Nephron (organoid): ENCODE measurements at regions not wholly inside any gene's neighbourhood (a gene's known extent, or its start where the extent isn't known, plus 50 kb on each side); places are given as distances from the start of the nearest gene placed in this dataset.
"Not testable (repeated sequence)": the region's sequence is repeated elsewhere in the genome, so short reads cannot be mapped to it uniquely, and the experiment has no call there.

Experiments used
- H3K27ac Mint-ChIP-seq, 3 experiments: 2 replicates each; pipeline ENCODE4 v1.8.0; 2020; ENCODE audit warnings: mixed read lengths in 3 of 3, mild to moderate bottlenecking in 2 of 3, moderate library complexity in 1 of 3
- H3K27me3 Mint-ChIP-seq: 2 replicates; pipeline ENCODE4 v1.8.0; 2021; ENCODE audit warnings: low read depth, mild to moderate bottlenecking, moderate library complexity, mixed read lengths
- H3K36me3 Mint-ChIP-seq: 2 replicates; pipeline ENCODE4 v1.8.0; 2020; ENCODE audit warnings: low read depth, mixed read lengths
- H3K4me1 Mint-ChIP-seq: 2 replicates; pipeline ENCODE4 v1.8.0; 2020; ENCODE audit warnings: mixed read lengths
- H3K4me3 Mint-ChIP-seq, 3 experiments: 2 replicates each; pipeline ENCODE4 v1.8.0; 2020; ENCODE audit warnings: mild to moderate bottlenecking in 3 of 3, mixed read lengths in 3 of 3, moderate library complexity in 2 of 3
- H3K9me3 Mint-ChIP-seq: 2 replicates; pipeline ENCODE4 v1.8.0; 2020; ENCODE audit warnings: mixed read lengths
- CTCF ChIP-seq, 3 experiments: fragments of 200-600 bp; sonication (generic); IDR thresholded peaks; one replicate each; pipeline ENCODE4 v1.5.0; 2021; ENCODE audit warnings: antibody characterized with exemption in 3 of 3; ENCODE audit not compliant: unreplicated experiment in 3 of 3

GRCh38 chr22:22179858-22180257, 64.7 kb upstream of the VPREB1 start:
- no peak for TF ChIP-seq CTCF (IDR thresholded peaks at IDR 0.05; ENCODE audit: unreplicated experiment in 3 of 3)
- peak overlapping the region; percentile 99 for H3K27ac Mint-ChIP-seq
- H3K4me1 Mint-ChIP-seq: peaks cover 7% of the 10 kb centered on the region
- no peaks in the 10 kb centered on the region for H3K9me3 Mint-ChIP-seq
- H3K27me3 Mint-ChIP-seq: peaks cover 67% of the 10 kb centered on the region
- no peak overlapping the region for H3K4me3 Mint-ChIP-seq
- H3K36me3 Mint-ChIP-seq: no peaks in the 10 kb centered on the region

GRCh38 chr22:22178992-22179391, 65.6 kb upstream of the VPREB1 start:
- Mint-ChIP-seq H3K4me1 (peaks cover 7% of the 10 kb centered on the region), H3K27ac (peak overlapping the region in 1 of 3 experiments; percentile 14), H3K9me3 (no peaks in the 10 kb centered on the region), H3K36me3 (no peaks in the 10 kb centered on the region), H3K4me3 (no peak overlapping the region), H3K27me3 (peaks cover 64% of the 10 kb centered on the region)
- no peak for TF ChIP-seq CTCF (IDR thresholded peaks at IDR 0.05; ENCODE audit: unreplicated experiment in 3 of 3)

- no peak for TF ChIP-seq CTCF (IDR thresholded peaks at IDR 0.05; ENCODE audit: unreplicated experiment in 3 of 3)
These were observed 66.1 kb upstream of the VPREB1 start for GRCh38 chr22:22178355-22178965.

GRCh38 chr22:22176929-22177616, 67.5 kb upstream of the VPREB1 start:
- H3K27me3 Mint-ChIP-seq: peaks cover 50% of the 10 kb centered on the region
- TF ChIP-seq CTCF (IDR thresholded peaks at IDR 0.05; ENCODE audit: unreplicated experiment in 3 of 3): no peak
- H3K36me3 Mint-ChIP-seq: no peaks in the 10 kb centered on the region
- H3K4me1 Mint-ChIP-seq: peaks cover 7% of the 10 kb centered on the region
- H3K9me3 Mint-ChIP-seq: no peaks in the 10 kb centered on the region
- H3K4me3 Mint-ChIP-seq: no peak overlapping the region
- H3K27ac Mint-ChIP-seq: no peak overlapping the region

More at GRCh38 chr22:22178355-22178965, 66.1 kb upstream of the VPREB1 start:
- H3K4me1 Mint-ChIP-seq: peaks cover 7% of the 10 kb centered on the region
- no peak overlapping the region for H3K4me3 Mint-ChIP-seq
- no peaks in the 10 kb centered on the region for H3K9me3 Mint-ChIP-seq
- no peaks in the 10 kb centered on the region for H3K36me3 Mint-ChIP-seq
- H3K27me3 Mint-ChIP-seq: peaks cover 62% of the 10 kb centered on the region
- H3K27ac Mint-ChIP-seq: peak overlapping the region in 2 of 3 experiments; percentile 14

- H3K4me3 Mint-ChIP-seq, H3K27ac Mint-ChIP-seq, H3K4me1 Mint-ChIP-seq, H3K36me3 Mint-ChIP-seq, H3K9me3 Mint-ChIP-seq: not testable (repeated sequence)
- peaks cover 38% of the 10 kb centered on the region for H3K27me3 Mint-ChIP-seq
These were observed 71.5 kb upstream of the VPREB1 start for GRCh38 chr22:22172896-22173628.

- peak; percentile 37 to 42 (median 37) for TF ChIP-seq CTCF (IDR thresholded peaks at IDR 0.05; ENCODE audit: unreplicated experiment in 3 of 3)
- peaks cover 37% of the 10 kb centered on the region for H3K27me3 Mint-ChIP-seq
- H3K4me1 Mint-ChIP-seq: no peaks in the 10 kb centered on the region
- no peaks in the 10 kb centered on the region for H3K9me3 Mint-ChIP-seq
- H3K36me3 Mint-ChIP-seq: no peaks in the 10 kb centered on the region
- H3K27ac Mint-ChIP-seq: no peak overlapping the region
- no peak overlapping the region for H3K4me3 Mint-ChIP-seq
These were observed 73.0 kb upstream of the VPREB1 start for GRCh38 chr22:22171357-22172218.
